NCI-H146 treated with DMSO at 0.1 percent for 48 hours (cell line): ENCODE measurements at regions not wholly inside any gene's neighbourhood (a gene's known extent, or its start where the extent isn't known, plus 50 kb on each side); places are given as distances from the start of the nearest gene placed in this dataset.
A peak's percentile ranks its signal among the peaks of the same experiment; 100 is the strongest.

ENCODE experiments used
- DNase-seq: peaks from one replicate; lab custom pipeline; 2025; ENCODE audit not compliant: unreplicated experiment; lab: John Stamatoyannopoulos, UW

GRCh38 chr13:34103854-34104253 is 285.9 kb downstream of the RFC3 start:
- no peak for DNase-seq

- no peak for DNase-seq
These were observed 286.9 kb downstream of the RFC3 start for GRCh38 chr13:34104853-34105252.

GRCh38 chr13:34107806-34108205 is 289.9 kb downstream of the RFC3 start:
- no peak for DNase-seq

- no peak for DNase-seq
These were observed 290.5 kb downstream of the RFC3 start for GRCh38 chr13:34108410-34108809.

GRCh38 chr13:34114581-34114980 is 296.6 kb downstream of the RFC3 start:
- DNase-seq = no peak

GRCh38 chr13:34116651-34117050 is 298.7 kb downstream of the RFC3 start:
- DNase-seq = no peak

- peak; percentile 97 for DNase-seq
These were observed 306.8 kb downstream of the RFC3 start for GRCh38 chr13:34124666-34125306.

- no peak for DNase-seq
These were observed 309.6 kb downstream of the RFC3 start for GRCh38 chr13:34127523-34127922.

GRCh38 chr13:34128661-34129060 is 310.7 kb downstream of the RFC3 start:
- no peak for DNase-seq

GRCh38 chr13:34129436-34129835 is 311.5 kb downstream of the RFC3 start:
- DNase-seq = no peak

- DNase-seq = no peak
These were observed 319.3 kb downstream of the RFC3 start for GRCh38 chr13:34137200-34137599.

- DNase-seq = no peak
These were observed 321.8 kb downstream of the RFC3 start for GRCh38 chr13:34139660-34140227.

GRCh38 chr13:34143637-34144036 is 325.7 kb downstream of the RFC3 start:
- no peak for DNase-seq

- DNase-seq = no peak
These were observed 326.2 kb downstream of the RFC3 start for GRCh38 chr13:34144142-34144541.

- no peak for DNase-seq
These were observed 327.1 kb downstream of the RFC3 start for GRCh38 chr13:34145061-34145460.

- DNase-seq = no peak
These were observed 330.4 kb downstream of the RFC3 start for GRCh38 chr13:34148359-34148758.

GRCh38 chr13:34151885-34152284 is 333.9 kb downstream of the RFC3 start:
- no peak for DNase-seq

GRCh38 chr13:34152409-34152808 is 334.5 kb downstream of the RFC3 start:
- no peak for DNase-seq

- DNase-seq = no peak
These were observed 335.0 kb downstream of the RFC3 start for GRCh38 chr13:34152996-34153395.

GRCh38 chr13:34153428-34154180 is 335.7 kb downstream of the RFC3 start:
- no peak for DNase-seq

GRCh38 chr13:34155931-34156607 is 338.1 kb downstream of the RFC3 start:
- DNase-seq = peak; percentile 66

- peak; percentile 81 for DNase-seq
These were observed 339.0 kb downstream of the RFC3 start for GRCh38 chr13:34156841-34157365.
